ENCODE measurements at regions not wholly inside any gene's neighbourhood (a gene's known extent, or its start where the extent isn't known, plus 50 kb on each side); places are given as distances from the start of the nearest gene placed in this dataset.

DNA sequence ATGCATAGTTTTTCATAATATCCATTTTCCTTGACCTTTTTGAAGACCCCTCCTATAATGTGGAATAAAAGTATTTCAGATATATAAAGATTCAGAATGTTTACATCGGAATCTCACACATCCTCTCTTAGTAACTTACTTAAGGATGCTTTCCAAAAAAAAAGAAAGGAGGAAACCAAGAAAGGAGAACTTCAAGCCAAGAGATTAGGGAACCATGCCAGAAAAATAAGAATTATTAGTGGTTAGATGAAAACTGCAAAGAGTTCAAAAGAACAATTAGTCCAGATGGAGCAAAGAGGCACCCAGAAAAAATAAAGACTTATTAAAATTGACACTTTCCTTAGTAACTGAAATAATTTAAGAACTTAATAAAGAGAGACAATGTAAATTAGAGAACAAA lies 179.2 kb downstream of the DUSP6 start:
- H3K27me3 Mint-ChIP-seq = no peaks in the 10 kb centered on the region
- no peak overlapping the region for H3K27ac Mint-ChIP-seq
- no peak for DNase-seq
- H3K9me3 Mint-ChIP-seq = no peaks in the 10 kb centered on the region
- no peak overlapping the region for H3K4me3 Mint-ChIP-seq
- H3K4me1 Mint-ChIP-seq = peaks cover 8% of the 10 kb centered on the region
- H3K36me3 Mint-ChIP-seq = no peaks in the 10 kb centered on the region

- Mint-ChIP-seq H3K4me3 (no peak overlapping the region), H3K36me3 (no peaks in the 10 kb centered on the region), H3K4me1 (peaks cover 8% of the 10 kb centered on the region), H3K27me3 (no peaks in the 10 kb centered on the region), H3K27ac (no peak overlapping the region), H3K9me3 (no peaks in the 10 kb centered on the region)
- no peak for DNase-seq
Measured at GRCh38 chr12:89172224-89172623, 180.1 kb downstream of the DUSP6 start.

DNA sequence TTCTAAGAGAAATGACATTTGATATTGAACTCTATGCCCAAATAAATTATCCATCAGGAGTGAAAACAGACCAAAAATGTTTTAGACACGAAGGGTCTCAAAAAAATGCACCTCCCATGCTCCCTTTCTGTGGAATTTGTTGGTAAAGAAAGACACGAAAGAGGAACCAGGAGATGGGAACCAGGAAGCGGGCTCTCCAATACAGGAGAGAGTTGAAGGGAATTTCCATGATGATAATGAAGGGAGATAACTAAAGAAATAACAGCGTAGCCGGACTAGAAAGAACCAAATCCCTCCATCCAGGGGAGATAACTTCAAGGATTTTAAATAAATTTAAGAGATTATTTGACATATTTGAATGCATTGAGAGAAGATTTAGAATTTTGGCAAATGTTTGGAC lies 183.0 kb downstream of the DUSP6 start:
- peaks cover 1% of the 10 kb centered on the region for H3K36me3 Mint-ChIP-seq
- H3K27me3 Mint-ChIP-seq = no peaks in the 10 kb centered on the region
- no peaks in the 10 kb centered on the region for H3K9me3 Mint-ChIP-seq
- no peak overlapping the region for H3K27ac Mint-ChIP-seq
- H3K4me1 Mint-ChIP-seq = peaks cover 12% of the 10 kb centered on the region
- H3K4me3 Mint-ChIP-seq = no peak overlapping the region
- no peak for DNase-seq

GRCh38 chr12:89167986-89168385 lies 184.3 kb downstream of the DUSP6 start:
- peaks cover 12% of the 10 kb centered on the region for H3K4me1 Mint-ChIP-seq
- H3K4me3 Mint-ChIP-seq = no peak overlapping the region
- H3K27me3 Mint-ChIP-seq = no peaks in the 10 kb centered on the region

DNA sequence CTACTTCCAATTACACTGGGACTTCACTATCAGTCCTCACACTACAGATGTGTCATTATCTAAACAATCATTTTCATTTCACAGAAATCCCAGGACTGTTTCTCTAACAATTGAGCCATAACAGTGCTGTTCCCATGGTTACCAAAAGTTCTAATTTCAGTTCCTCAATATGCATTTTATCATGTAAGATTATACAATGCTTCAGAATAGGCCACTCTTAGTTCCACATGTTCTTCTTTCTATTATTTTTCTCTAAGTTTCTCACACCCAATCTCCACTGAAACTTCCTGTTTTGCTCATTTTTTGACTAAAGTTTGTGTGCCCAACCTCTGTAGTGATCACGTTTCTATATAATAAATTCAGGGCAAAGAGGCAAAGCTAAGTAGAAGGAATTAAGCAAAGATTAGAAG lies 185.8 kb downstream of the DUSP6 start:
- Mint-ChIP-seq H3K27ac (no peak overlapping the region), H3K4me3 (no peak overlapping the region)

More at GRCh38 chr12:89167986-89168385, 184.3 kb downstream of the DUSP6 start:
- no peak overlapping the region for H3K27ac Mint-ChIP-seq
- no peaks in the 10 kb centered on the region for H3K9me3 Mint-ChIP-seq
- DNase-seq = no peak
- peaks cover 1% of the 10 kb centered on the region for H3K36me3 Mint-ChIP-seq

DNA sequence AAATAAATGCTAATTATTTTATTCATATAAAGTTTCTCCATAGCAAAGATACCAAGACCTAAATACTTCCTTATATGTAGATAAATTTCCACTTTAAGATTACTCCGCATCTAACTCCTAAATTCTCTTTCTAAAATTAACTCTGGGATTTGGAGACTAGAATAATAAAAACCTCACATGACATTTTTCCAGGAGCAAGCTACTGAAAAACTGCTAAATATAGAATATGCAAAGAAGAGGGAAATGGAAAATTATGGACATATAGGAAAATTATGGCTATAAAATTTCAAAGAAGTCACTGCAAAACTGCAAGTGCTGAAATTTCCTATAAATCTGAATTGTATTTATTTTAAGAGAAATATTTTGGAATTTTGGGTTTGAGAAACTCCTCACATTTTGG lies 186.2 kb downstream of the DUSP6 start:
- Mint-ChIP-seq H3K36me3 (peaks cover 1% of the 10 kb centered on the region), H3K27ac (no peak overlapping the region), H3K4me1 (peaks cover 12% of the 10 kb centered on the region), H3K4me3 (no peak overlapping the region), H3K9me3 (no peaks in the 10 kb centered on the region), H3K27me3 (no peaks in the 10 kb centered on the region)
- no peak for DNase-seq

More for the DNA sequence above, 185.8 kb downstream of the DUSP6 start:
- DNase-seq = no peak
- Mint-ChIP-seq H3K9me3 (no peaks in the 10 kb centered on the region), H3K36me3 (peaks cover 1% of the 10 kb centered on the region), H3K4me1 (peaks cover 12% of the 10 kb centered on the region), H3K27me3 (no peaks in the 10 kb centered on the region)

- H3K9me3 Mint-ChIP-seq = no peaks in the 10 kb centered on the region
- DNase-seq = no peak
- no peak overlapping the region for H3K27ac Mint-ChIP-seq
- H3K36me3 Mint-ChIP-seq = peaks cover 1% of the 10 kb centered on the region
- no peak overlapping the region for H3K4me3 Mint-ChIP-seq
- peaks cover 12% of the 10 kb centered on the region for H3K4me1 Mint-ChIP-seq
- H3K27me3 Mint-ChIP-seq = no peaks in the 10 kb centered on the region
Measured at GRCh38 chr12:89165703-89166102, 186.6 kb downstream of the DUSP6 start.

DNA sequence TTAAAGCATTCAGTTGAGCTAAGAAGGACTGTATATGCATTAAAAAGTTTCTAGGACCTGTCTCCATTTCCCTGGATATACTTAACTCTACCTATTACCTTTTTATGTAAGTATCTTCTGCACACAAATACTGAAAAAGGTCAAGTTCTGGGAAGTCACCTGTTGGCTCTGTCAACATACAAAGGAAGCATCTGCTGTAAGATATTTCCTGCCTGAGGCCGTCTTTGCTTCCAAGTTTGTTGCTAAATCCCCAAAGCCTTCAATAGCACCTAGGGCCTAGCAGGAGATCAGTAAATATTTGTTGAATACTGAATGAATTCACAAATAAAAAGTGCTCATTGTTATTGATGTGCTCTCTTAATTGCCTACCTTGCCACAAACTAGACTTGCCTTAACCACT lies 188.4 kb downstream of the DUSP6 start:
- Mint-ChIP-seq H3K36me3 (peaks cover 1% of the 10 kb centered on the region), H3K27me3 (no peaks in the 10 kb centered on the region), H3K9me3 (no peaks in the 10 kb centered on the region), H3K4me3 (no peak overlapping the region), H3K4me1 (peaks cover 11% of the 10 kb centered on the region), H3K27ac (no peak overlapping the region)
- DNase-seq = no peak

DNA sequence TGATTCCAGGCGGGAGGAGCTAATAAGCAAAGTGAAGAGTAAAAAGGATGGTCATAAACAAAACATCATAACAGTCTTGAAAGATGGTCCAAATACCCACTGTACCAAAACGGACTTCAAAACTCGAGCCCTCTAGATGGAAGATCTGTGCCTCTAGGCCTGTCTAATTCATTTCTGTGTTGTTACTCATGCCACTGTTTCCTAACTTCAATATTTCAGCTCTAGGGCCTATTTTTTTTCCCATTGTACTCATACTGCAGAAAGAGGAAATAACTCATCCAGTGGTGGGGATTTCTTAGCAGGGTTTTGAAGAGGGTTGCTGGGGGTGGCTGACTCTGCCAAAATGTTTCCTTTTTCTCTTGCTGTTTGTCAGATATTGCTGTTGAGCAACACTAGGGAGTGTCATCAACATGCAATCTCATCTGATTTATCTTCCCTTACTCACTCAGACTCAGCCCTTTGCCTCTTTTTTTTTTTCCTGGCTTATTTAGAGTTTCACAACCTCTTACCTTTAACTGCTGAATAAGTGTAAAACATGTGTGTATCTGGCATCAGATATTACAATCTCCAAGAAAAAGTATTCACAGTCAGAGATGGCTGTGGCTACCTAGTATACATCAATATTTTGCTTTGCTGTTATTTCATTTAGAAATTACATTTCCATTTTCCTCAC lies 189.6 kb downstream of the DUSP6 start:
- Mint-ChIP-seq H3K4me1 (peaks cover 5% of the 10 kb centered on the region), H3K27me3 (peaks cover under 1% of the 10 kb centered on the region), H3K4me3 (no peak overlapping the region), H3K36me3 (peaks cover 1% of the 10 kb centered on the region), H3K27ac (no peak overlapping the region), H3K9me3 (no peaks in the 10 kb centered on the region)
- DNase-seq = peak; percentile 40

DNA sequence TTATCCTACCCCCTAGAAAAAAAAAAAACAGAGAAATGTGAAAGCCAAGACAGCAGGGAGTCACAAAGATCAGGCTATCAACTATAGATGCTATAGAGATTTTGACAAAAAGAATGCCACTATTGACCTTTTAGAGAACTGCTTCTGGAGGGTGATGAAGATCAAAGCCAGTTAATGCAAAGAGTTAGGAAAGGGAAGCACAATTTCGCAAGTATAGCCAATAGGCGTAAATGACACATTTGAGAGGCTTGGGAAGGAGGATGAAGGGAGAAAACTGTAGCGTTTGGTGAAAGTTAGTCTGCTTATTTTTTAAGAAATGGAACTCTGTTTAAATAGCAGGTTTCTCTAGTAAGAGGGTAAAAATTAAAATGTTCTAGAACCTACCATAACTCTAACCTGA lies 190.7 kb downstream of the DUSP6 start:
- Mint-ChIP-seq H3K4me3 (no peak overlapping the region), H3K27ac (no peak overlapping the region), H3K9me3 (no peaks in the 10 kb centered on the region), H3K4me1 (peaks cover 14% of the 10 kb centered on the region), H3K36me3 (no peaks in the 10 kb centered on the region), H3K27me3 (peaks cover 3% of the 10 kb centered on the region)
- DNase-seq = no peak

DNA sequence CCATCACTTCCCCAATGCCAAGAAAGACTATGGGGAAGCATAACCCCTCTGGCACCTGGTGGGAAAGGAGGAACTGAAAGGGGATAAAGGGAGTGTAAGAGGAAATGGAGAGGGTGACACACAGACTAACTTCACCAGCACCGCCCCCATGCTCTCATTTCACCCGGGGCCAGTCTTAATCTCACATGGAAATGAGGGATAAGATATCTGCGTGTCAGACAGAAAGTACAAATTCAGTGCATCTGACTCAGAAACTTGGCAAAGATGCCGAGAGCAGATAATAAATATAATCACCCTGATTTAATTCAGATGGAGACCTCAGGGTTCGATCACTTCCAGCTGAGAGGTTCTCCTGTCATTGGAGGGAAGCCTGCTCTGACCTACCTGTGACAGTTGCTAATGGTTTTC lies 191.6 kb downstream of the DUSP6 start:
- DNase-seq = no peak
- no peak overlapping the region for H3K4me3 Mint-ChIP-seq
- H3K36me3 Mint-ChIP-seq = no peaks in the 10 kb centered on the region
- H3K9me3 Mint-ChIP-seq = no peaks in the 10 kb centered on the region
- H3K27ac Mint-ChIP-seq = no peak overlapping the region
- H3K27me3 Mint-ChIP-seq = peaks cover 3% of the 10 kb centered on the region
- H3K4me1 Mint-ChIP-seq = peaks cover 18% of the 10 kb centered on the region

GRCh38 chr12:89157413-89157812 lies 194.9 kb downstream of the DUSP6 start:
- Mint-ChIP-seq H3K4me3 (no peak overlapping the region), H3K27me3 (peaks cover 7% of the 10 kb centered on the region), H3K36me3 (no peaks in the 10 kb centered on the region), H3K27ac (no peak overlapping the region), H3K4me1 (peaks cover 21% of the 10 kb centered on the region), H3K9me3 (no peaks in the 10 kb centered on the region)
- no peak for DNase-seq

GRCh38 chr12:89156862-89157262 lies 195.4 kb downstream of the DUSP6 start:
- peak overlapping the region; percentile 36 for H3K27ac Mint-ChIP-seq
- no peaks in the 10 kb centered on the region for H3K36me3 Mint-ChIP-seq
- H3K4me3 Mint-ChIP-seq = no peak overlapping the region

DNA sequence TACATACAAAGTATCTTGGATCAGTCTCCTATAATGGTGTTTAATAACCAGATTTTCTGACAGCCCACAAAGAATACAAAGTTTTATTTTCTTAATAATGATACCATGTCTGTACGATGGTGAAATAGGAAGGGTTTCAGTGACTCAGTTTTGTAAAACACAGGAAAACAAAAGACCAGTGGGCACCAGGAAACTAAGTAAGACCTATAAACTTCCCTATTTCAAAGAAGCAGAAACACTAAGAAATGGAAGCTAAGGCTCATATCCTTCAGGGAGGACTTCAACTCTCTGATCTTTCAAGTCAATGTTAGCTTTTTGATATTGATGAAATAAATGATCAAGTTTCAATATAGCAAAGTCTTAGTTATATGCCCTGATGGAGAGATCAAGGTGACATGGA lies 196.0 kb downstream of the DUSP6 start:
- DNase-seq = no peak
- no peaks in the 10 kb centered on the region for H3K9me3 Mint-ChIP-seq
- H3K36me3 Mint-ChIP-seq = no peaks in the 10 kb centered on the region
- no peak overlapping the region for H3K4me3 Mint-ChIP-seq
- H3K4me1 Mint-ChIP-seq = peaks cover 21% of the 10 kb centered on the region
- peak overlapping the region; percentile 36 for H3K27ac Mint-ChIP-seq
- peaks cover 7% of the 10 kb centered on the region for H3K27me3 Mint-ChIP-seq

More at GRCh38 chr12:89156862-89157262, 195.4 kb downstream of the DUSP6 start:
- peaks cover 7% of the 10 kb centered on the region for H3K27me3 Mint-ChIP-seq
- no peaks in the 10 kb centered on the region for H3K9me3 Mint-ChIP-seq
- DNase-seq = no peak
- peaks cover 21% of the 10 kb centered on the region for H3K4me1 Mint-ChIP-seq

DNA sequence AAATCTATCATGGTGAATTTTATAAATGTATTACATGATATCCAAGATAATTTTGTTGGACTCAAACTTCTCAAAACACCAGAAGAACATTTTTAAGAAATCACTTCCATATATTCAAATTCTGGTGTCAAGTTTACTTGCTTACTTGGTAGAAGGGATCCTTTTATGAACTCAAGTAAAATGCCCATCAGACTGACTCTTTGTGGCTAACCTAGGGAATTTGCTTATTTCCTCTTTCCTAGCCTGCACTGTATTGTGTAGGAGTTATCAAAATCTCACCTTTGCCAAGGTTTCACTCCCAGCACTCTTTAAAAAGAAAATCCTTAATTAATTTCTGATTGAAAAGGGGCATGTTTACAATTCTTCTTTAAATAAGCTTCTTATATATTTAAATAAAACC lies 196.5 kb downstream of the DUSP6 start:
- Mint-ChIP-seq H3K27me3 (peaks cover 7% of the 10 kb centered on the region), H3K36me3 (peaks cover 4% of the 10 kb centered on the region), H3K27ac (no peak overlapping the region), H3K4me3 (no peak overlapping the region), H3K4me1 (peaks cover 21% of the 10 kb centered on the region), H3K9me3 (peaks cover 2% of the 10 kb centered on the region)
- no peak for DNase-seq

- peaks cover 21% of the 10 kb centered on the region for H3K4me1 Mint-ChIP-seq
- H3K9me3 Mint-ChIP-seq = peaks cover 7% of the 10 kb centered on the region
- H3K27ac Mint-ChIP-seq = no peak overlapping the region
- DNase-seq = no peak
- peaks cover 6% of the 10 kb centered on the region for H3K36me3 Mint-ChIP-seq
- peaks cover 7% of the 10 kb centered on the region for H3K27me3 Mint-ChIP-seq
- H3K4me3 Mint-ChIP-seq = no peak overlapping the region
Measured at GRCh38 chr12:89154743-89155499, 197.4 kb downstream of the DUSP6 start.
